GM18861 (cell line): ENCODE measurements at regions not wholly inside any gene's neighbourhood (a gene's known extent, or its start where the extent isn't known, plus 50 kb on each side); places are given as distances from the start of the nearest gene placed in this dataset.
"Not testable (repeated sequence)": the region's sequence is repeated elsewhere in the genome, so short reads cannot be mapped to it uniquely, and the experiment has no call there.

Source experiments
- ATAC-seq: cut with Tn5 transposase; IDR thresholded peaks from one replicate; pipeline ENCODE4 v1.9.1; 2021; ENCODE audit not compliant: unreplicated experiment

- not testable (repeated sequence) for ATAC-seq
These were observed 253.0 kb upstream of the MGMT start for GRCh38 chr10:129213996-129214395.

GRCh38 chr10:129219364-129219763, 247.7 kb upstream of the MGMT start:
- ATAC-seq = no peak

- ATAC-seq = no peak
These were observed 244.6 kb upstream of the MGMT start for GRCh38 chr10:129222436-129222835.

- no peak for ATAC-seq
These were observed 243.7 kb upstream of the MGMT start for GRCh38 chr10:129223363-129223762.

- no peak for ATAC-seq
These were observed 243.0 kb upstream of the MGMT start for GRCh38 chr10:129224065-129224464.

GRCh38 chr10:129231821-129232220, 235.2 kb upstream of the MGMT start:
- no peak for ATAC-seq

GRCh38 chr10:129233351-129234148, 233.5 kb upstream of the MGMT start:
- ATAC-seq = no peak

GRCh38 chr10:129236274-129236691, 230.8 kb upstream of the MGMT start:
- no peak for ATAC-seq

- ATAC-seq = no peak
These were observed 225.6 kb upstream of the MGMT start for GRCh38 chr10:129241461-129241860.

GRCh38 chr10:129244298-129244697, 222.7 kb upstream of the MGMT start:
- no peak for ATAC-seq

GRCh38 chr10:129244757-129245156, 222.3 kb upstream of the MGMT start:
- no peak for ATAC-seq

GRCh38 chr10:129253161-129253864, 213.7 kb upstream of the MGMT start:
- no peak for ATAC-seq

- no peak for ATAC-seq
These were observed 213.2 kb upstream of the MGMT start for GRCh38 chr10:129253865-129254179.

- no peak for ATAC-seq
These were observed 208.6 kb upstream of the MGMT start for GRCh38 chr10:129258283-129258923.

- ATAC-seq = no peak
These were observed 207.8 kb upstream of the MGMT start for GRCh38 chr10:129259128-129259815.

GRCh38 chr10:129272176-129272575, 194.9 kb upstream of the MGMT start:
- ATAC-seq = no peak

GRCh38 chr10:129272866-129273650, 194.0 kb upstream of the MGMT start:
- no peak for ATAC-seq

- ATAC-seq = no peak
These were observed 193.2 kb upstream of the MGMT start for GRCh38 chr10:129273860-129274259.

GRCh38 chr10:129274748-129275474, 192.1 kb upstream of the MGMT start:
- no peak for ATAC-seq

- no peak for ATAC-seq
These were observed 191.2 kb upstream of the MGMT start for GRCh38 chr10:129275886-129276285.
